Panc1 (cell line): ENCODE measurements at regions not wholly inside any gene's neighbourhood (a gene's known extent, or its start where the extent isn't known, plus 50 kb on each side); places are given as distances from the start of the nearest gene placed in this dataset.

Source experiments
- ATAC-seq: fragments of 200-7000 bp; cut with Tn5 transposase; 2 replicates; pipeline ENCODE4 v1.9.1; 2020; ENCODE audit warnings: mild to moderate bottlenecking, moderate library complexity
- BruUV-seq: library from RNA; stranded (reverse); fragments of 400-500 nt; replicated peaks from 2 replicates; lab custom pipeline; 2021; lab: Mats Ljungman, UMichigan
- CTCF ChIA-PET: fragments of 300-600 bp; sonication (Branson Sonifier 250); formaldehyde crosslinking; loops from one replicate; lab custom pipeline; 2022; ENCODE audit warnings: antibody characterized with exemption; lab: Charles Lee
- POLR2A ChIA-PET: fragments of 300-600 bp; sonication (Branson Sonifier 250); formaldehyde crosslinking; loops from one replicate; lab custom pipeline; 2022; ENCODE audit warnings: antibody characterized with exemption; lab: Charles Lee
- DNase-seq: peaks from one replicate; pipeline ENCODE4 v3.0.0-alpha.2; 2010; ENCODE audit warnings: low read depth, low spot score
- H3K27ac ChIP-seq: 2 replicates; pipeline ENCODE4 v1.5.1; 2011; ENCODE audit warnings: mild to moderate bottlenecking, low read length, inconsistent platforms
- H3K27me3 ChIP-seq: fragments of 200-500 bp; sonication (Bioruptor generic); 2 replicates; pipeline ENCODE4 v1.6.0; 2014; ENCODE audit warnings: low read length, inconsistent platforms; ENCODE audit not compliant: control insufficient read depth, insufficient read depth
- H3K36me3 ChIP-seq: fragments of 200-500 bp; sonication (Bioruptor generic); 2 replicates; pipeline ENCODE4 v1.5.1; 2014; ENCODE audit warnings: inconsistent platforms, mild to moderate bottlenecking, low read length, moderate library complexity; ENCODE audit not compliant: control insufficient read depth, insufficient read depth
- H3K4me1 ChIP-seq: 2 replicates; pipeline ENCODE4 v1.5.1; 2011; ENCODE audit warnings: inconsistent platforms, mild to moderate bottlenecking, low read length, moderate library complexity; ENCODE audit not compliant: control insufficient read depth, insufficient read depth
- H3K4me3 ChIP-seq, 2 experiments: 2 replicates each; pipeline ENCODE4 v1.5.1; 2011 to 2012; ENCODE audit warnings: low read depth in 2 of 2, low read length in 2 of 2, mild to moderate bottlenecking in 2 of 2, inconsistent platforms in 1 of 2, moderate library complexity in 1 of 2
- H3K9me3 ChIP-seq: fragments of 200-500 bp; sonication (Bioruptor generic); 2 replicates; pipeline ENCODE4 v1.5.1; 2014; ENCODE audit warnings: low read depth, mild to moderate bottlenecking, inconsistent platforms, low read length, moderate library complexity; ENCODE audit not compliant: control insufficient read depth, insufficient read depth
- CTCF ChIP-seq: fragments of 450-650 bp; IDR thresholded peaks from 2 replicates; pipeline ENCODE4 v1.5.1; 2017; ENCODE audit warnings: mild to moderate bottlenecking
- POLR2AphosphoS5 ChIP-seq: IDR thresholded peaks from 2 replicates; pipeline ENCODE4 v1.6.1; 2012; ENCODE audit warnings: mild to moderate bottlenecking, low read depth, low read length, moderate library complexity
- REST ChIP-seq, 2 experiments: IDR thresholded peaks; 2 replicates each; pipeline ENCODE4 v1.6.1; 2011 to 2012; ENCODE audit warnings: low read depth in 2 of 2, control low read depth in 1 of 2, low read length in 1 of 2, mild to moderate bottlenecking in 1 of 2, moderate library complexity in 1 of 2; ENCODE audit not compliant: insufficient read depth in 1 of 2
- SIN3A ChIP-seq: IDR thresholded peaks from 2 replicates; pipeline ENCODE4 v1.6.1; 2012; ENCODE audit warnings: low read depth, mild to moderate bottlenecking, low read length, moderate library complexity, borderline replicate concordance; ENCODE audit not compliant: insufficient read depth
- TCF7L2 ChIP-seq: IDR thresholded peaks from 2 replicates; pipeline ENCODE4 v1.6.1; 2011; ENCODE audit warnings: mild to moderate bottlenecking, low read depth, low read length, inconsistent platforms
- in situ Hi-C: cut with HindIII; loops from 2 replicates; pipeline ENCODE4 v1.10.0; 2016; ENCODE audit warnings: low sequenced_read_pairs, low pct_unique_long_range_greater_than_20kb
- intact Hi-C: fragments of 100-400 bp; cut with micrococcal nuclease; formaldehyde crosslinking; loops from one replicate; pipeline ENCODE4 v1.10.0; 2022; ENCODE audit not compliant: unreplicated experiment

GRCh38 chr6:141139461-141139860 is 993.3 kb upstream of the GJE1 start:
- Histone ChIP-seq H3K9me3 (no peaks in the 10 kb centered on the region), H3K27me3 (no peaks in the 10 kb centered on the region), H3K27ac (no peak overlapping the region), H3K4me1 (no peaks in the 10 kb centered on the region), H3K4me3 (no peak overlapping the region), H3K36me3 (no peaks in the 10 kb centered on the region)
- TF ChIP-seq TCF7L2: no peak
- no peak for TF ChIP-seq CTCF
- TF ChIP-seq POLR2AphosphoS5: no peak
- no peak for TF ChIP-seq REST (IDR thresholded peaks at IDR 0.05; ENCODE audit: insufficient read depth in 1 of 2, low read depth in 2 of 2, low read length in 1 of 2)
- no peak for TF ChIP-seq SIN3A
- CTCF ChIA-PET: no interaction called here
- intact Hi-C loops: no loop called here
- no TSS peak for BruUV-seq
- DNase-seq: no peak
- POLR2A ChIA-PET: no interaction called here
- in situ Hi-C loops: no loop called here
- no peak for ATAC-seq

GRCh38 chr6:141134723-141135122 is 998.0 kb upstream of the GJE1 start:
- no TSS peak for BruUV-seq
- Histone ChIP-seq H3K9me3 (no peaks in the 10 kb centered on the region), H3K27ac (no peak overlapping the region), H3K4me3 (no peak overlapping the region), H3K4me1 (no peaks in the 10 kb centered on the region), H3K36me3 (no peaks in the 10 kb centered on the region), H3K27me3 (no peaks in the 10 kb centered on the region)
- no peak for TF ChIP-seq TCF7L2
- TF ChIP-seq SIN3A: no peak
- no peak for TF ChIP-seq REST (IDR thresholded peaks at IDR 0.05; ENCODE audit: insufficient read depth in 1 of 2, low read depth in 2 of 2, low read length in 1 of 2)
- no peak for TF ChIP-seq CTCF
- no peak for TF ChIP-seq POLR2AphosphoS5
- CTCF ChIA-PET: no interaction called here
- POLR2A ChIA-PET: interaction anchor here (0.7 kb wide), 1 partner anchor 1081 kb away, joined by 5 read pairs; no protein-coding TSS in a partner anchor
- in situ Hi-C loops: no loop called here
- intact Hi-C loops: no loop called here
- ATAC-seq (no peak), DNase-seq (no peak)
